ENCODE measurements at regions not wholly inside any gene's neighbourhood (a gene's known extent, or its start where the extent isn't known, plus 50 kb on each side); places are given as distances from the start of the nearest gene placed in this dataset.

GRCh38 chr21:39025198-39025597, 158.1 kb downstream of the PSMG1 start:
- TF ChIP-seq POLR2A (IDR thresholded peaks at IDR 0.05; ENCODE audit: extremely low read depth, insufficient read length) (no peak), CTCF (IDR thresholded peaks at IDR 0.05; ENCODE audit: low read depth, low read length) (no peak), MAX (IDR thresholded peaks at IDR 0.05; ENCODE audit: low read depth, low read length) (no peak), MYC (IDR thresholded peaks at IDR 0.05; ENCODE audit: low read depth, low read length) (no peak)
- no peak overlapping the region for H3K4me3 ChIP-seq (ENCODE audit: low read depth, low read length)
- no peak for DNase-seq (ENCODE audit: low read depth)

- TF ChIP-seq POLR2A (IDR thresholded peaks at IDR 0.05; ENCODE audit: extremely low read depth, insufficient read length) (no peak), CTCF (IDR thresholded peaks at IDR 0.05; ENCODE audit: low read depth, low read length) (no peak), MAX (IDR thresholded peaks at IDR 0.05; ENCODE audit: low read depth, low read length) (no peak), MYC (IDR thresholded peaks at IDR 0.05; ENCODE audit: low read depth, low read length) (no peak)
- no peak overlapping the region for H3K4me3 ChIP-seq (ENCODE audit: low read depth, low read length)
- DNase-seq (ENCODE audit: low read depth) = no peak
These were observed 158.7 kb downstream of the PSMG1 start for GRCh38 chr21:39024538-39024937.

- H3K4me3 ChIP-seq (ENCODE audit: low read depth, low read length) = no peak overlapping the region
- TF ChIP-seq POLR2A (IDR thresholded peaks at IDR 0.05; ENCODE audit: extremely low read depth, insufficient read length) = no peak
- no peak for TF ChIP-seq CTCF (IDR thresholded peaks at IDR 0.05; ENCODE audit: low read depth, low read length)
- no peak for TF ChIP-seq MYC (IDR thresholded peaks at IDR 0.05; ENCODE audit: low read depth, low read length)
- TF ChIP-seq MAX (IDR thresholded peaks at IDR 0.05; ENCODE audit: low read depth, low read length) = no peak
- DNase-seq (ENCODE audit: low read depth) = no peak
These were observed 160.2 kb downstream of the PSMG1 start for GRCh38 chr21:39022863-39023693.

- no peak overlapping the region for H3K4me3 ChIP-seq (ENCODE audit: low read depth, low read length)
- TF ChIP-seq MYC (IDR thresholded peaks at IDR 0.05; ENCODE audit: low read depth, low read length) (no peak), MAX (IDR thresholded peaks at IDR 0.05; ENCODE audit: low read depth, low read length) (no peak), CTCF (IDR thresholded peaks at IDR 0.05; ENCODE audit: low read depth, low read length) (no peak), POLR2A (IDR thresholded peaks at IDR 0.05; ENCODE audit: extremely low read depth, insufficient read length) (no peak)
- DNase-seq (ENCODE audit: low read depth) = no peak
These were observed 160.8 kb downstream of the PSMG1 start for GRCh38 chr21:39022466-39022862.

- H3K4me3 ChIP-seq (ENCODE audit: low read depth, low read length) = no peak overlapping the region
- no peak for DNase-seq (ENCODE audit: low read depth)
- TF ChIP-seq MAX (IDR thresholded peaks at IDR 0.05; ENCODE audit: low read depth, low read length) = no peak
- TF ChIP-seq CTCF (IDR thresholded peaks at IDR 0.05; ENCODE audit: low read depth, low read length) = no peak
- TF ChIP-seq POLR2A (IDR thresholded peaks at IDR 0.05; ENCODE audit: extremely low read depth, insufficient read length) = no peak
- TF ChIP-seq MYC (IDR thresholded peaks at IDR 0.05; ENCODE audit: low read depth, low read length) = no peak
These were observed 161.2 kb downstream of the PSMG1 start for GRCh38 chr21:39022035-39022434.
